ENCODE measurements at regions not wholly inside any gene's neighbourhood (a gene's known extent, or its start where the extent isn't known, plus 50 kb on each side); places are given as distances from the start of the nearest gene placed in this dataset.

GRCh38 chr2:83689402-83689801 lies 769.7 kb downstream of the SUCLG1 start:
- TF ChIP-seq CTCF (conservative IDR thresholded peaks at IDR 0.05; ENCODE audit: low read depth, low read length) (no peak), EZH2 (IDR thresholded peaks at IDR 0.05; ENCODE audit: low read length, unreplicated experiment) (no peak), EZH2phosphoT487 (IDR thresholded peaks at IDR 0.05; ENCODE audit: borderline replicate concordance, low read length) (no peak)
